ENCODE measurements at regions not wholly inside any gene's neighbourhood (a gene's known extent, or its start where the extent isn't known, plus 50 kb on each side); places are given as distances from the start of the nearest gene placed in this dataset.

DNA sequence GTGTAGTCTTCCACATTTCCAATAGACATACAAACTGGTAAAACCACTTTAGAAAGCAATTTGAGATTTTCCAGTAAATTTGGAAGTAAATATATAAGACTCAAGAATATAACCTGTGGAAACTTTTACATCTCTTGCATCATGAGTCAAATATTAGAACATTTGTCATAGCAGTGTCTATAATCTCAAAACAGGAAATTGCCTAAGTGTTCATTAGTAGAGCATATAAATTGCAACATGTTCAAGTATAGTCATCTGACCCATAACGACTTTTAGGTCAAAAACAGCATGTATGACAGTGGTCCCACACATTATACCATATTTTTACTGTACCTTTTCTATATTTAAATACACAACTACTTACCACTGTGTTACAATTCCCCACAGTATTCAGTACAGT, 555.9 kb upstream of the VRK2 start:
- H3K79me1 ChIP-seq (ENCODE audit: insufficient read depth, low read depth, low read length, poor library complexity, severe bottlenecking) = no peaks in the 10 kb centered on the region
- no peak overlapping the region for H4K8ac ChIP-seq (replicated peaks; ENCODE audit: insufficient read length, low read depth, low read length)
- no peak overlapping the region for H3K23ac ChIP-seq (ENCODE audit: insufficient read length, low read depth, low read length)
- no peak overlapping the region for H3K56ac ChIP-seq (ENCODE audit: insufficient read length, low read depth, low read length)
- no peak overlapping the region for H2BK5ac ChIP-seq (ENCODE audit: insufficient read length, low read length)
- H4K91ac ChIP-seq (ENCODE audit: insufficient read length, low read depth, low read length) = no peak overlapping the region
- no peak overlapping the region for H2BK20ac ChIP-seq (ENCODE audit: low read depth, low read length, poor library complexity, severe bottlenecking)
- peaks cover 7 to 9% of the 10 kb centered on the region in 2 experiments; a peak in 3 of 5 replicates for H3K9me3 Mint-ChIP-seq
- no peaks in the 10 kb centered on the region for H3K4me1 ChIP-seq (ENCODE audit: insufficient read depth, low read length)
- TF ChIP-seq, protein P1, sequence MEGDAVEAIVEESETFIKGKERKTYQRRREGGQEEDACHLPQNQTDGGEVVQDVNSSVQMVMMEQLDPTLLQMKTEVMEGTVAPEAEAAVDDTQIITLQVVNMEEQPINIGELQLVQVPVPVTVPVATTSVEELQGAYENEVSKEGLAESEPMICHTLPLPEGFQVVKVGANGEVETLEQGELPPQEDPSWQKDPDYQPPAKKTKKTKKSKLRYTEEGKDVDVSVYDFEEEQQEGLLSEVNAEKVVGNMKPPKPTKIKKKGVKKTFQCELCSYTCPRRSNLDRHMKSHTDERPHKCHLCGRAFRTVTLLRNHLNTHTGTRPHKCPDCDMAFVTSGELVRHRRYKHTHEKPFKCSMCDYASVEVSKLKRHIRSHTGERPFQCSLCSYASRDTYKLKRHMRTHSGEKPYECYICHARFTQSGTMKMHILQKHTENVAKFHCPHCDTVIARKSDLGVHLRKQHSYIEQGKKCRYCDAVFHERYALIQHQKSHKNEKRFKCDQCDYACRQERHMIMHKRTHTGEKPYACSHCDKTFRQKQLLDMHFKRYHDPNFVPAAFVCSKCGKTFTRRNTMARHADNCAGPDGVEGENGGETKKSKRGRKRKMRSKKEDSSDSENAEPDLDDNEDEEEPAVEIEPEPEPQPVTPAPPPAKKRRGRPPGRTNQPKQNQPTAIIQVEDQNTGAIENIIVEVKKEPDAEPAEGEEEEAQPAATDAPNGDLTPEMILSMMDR (conservative IDR thresholded peaks at IDR 0.05) = no peak
- no peaks in the 10 kb centered on the region for H3K4me1 Mint-ChIP-seq
- no peak overlapping the region for H3K14ac ChIP-seq (ENCODE audit: insufficient read depth, low read length)
- no peaks in the 10 kb centered on the region for H4K20me1 ChIP-seq (ENCODE audit: control insufficient read depth, insufficient read depth, insufficient read length)
- H3K27me3 ChIP-seq (ENCODE audit: insufficient read depth, low read length) = no peaks in the 10 kb centered on the region
- no peaks in the 10 kb centered on the region for H3K9me3 ChIP-seq (ENCODE audit: control insufficient read depth, low read depth, low read length)
- no peak overlapping the region for H4K5ac ChIP-seq (ENCODE audit: insufficient read length, low read depth, low read length)
- H3K79me2 ChIP-seq (ENCODE audit: insufficient read depth, low read length) = no peaks in the 10 kb centered on the region
- H3K4me2 ChIP-seq (ENCODE audit: insufficient read depth, insufficient read length, low read length) = no peak overlapping the region
- no peak for DNase-seq
- WGBS (ENCODE audit: extremely low coverage, insufficient read length, low lambda C conversion rate) = no CpG with 5 or more reads among the region's 1 CpG
- no peak overlapping the region for H3K4me3 Mint-ChIP-seq
- no peaks in the 10 kb centered on the region; the same call in 1 of the 2 replicates for H3K27me3 Mint-ChIP-seq (ENCODE audit: low read depth)
- H3K27ac Mint-ChIP-seq = no peak overlapping the region
- no peak overlapping the region for H3K27ac ChIP-seq (ENCODE audit: insufficient read length, low read depth, low read length)
- no peak overlapping the region for H2BK12ac ChIP-seq (ENCODE audit: insufficient read length, low read depth, low read length)
- H3K4ac ChIP-seq (ENCODE audit: low read depth, low read length) = no peak overlapping the region
- H2BK120ac ChIP-seq (ENCODE audit: low read depth, low read length, poor library complexity, severe bottlenecking) = no peak overlapping the region
- no peak overlapping the region for H3K9ac ChIP-seq (ENCODE audit: extremely low read depth, insufficient read length, low read length)
- no peak overlapping the region for H2AFZ ChIP-seq (ENCODE audit: low read length)
- H3K23me2 ChIP-seq (ENCODE audit: insufficient read length, low read depth, low read length, poor library complexity, severe bottlenecking) = no peaks in the 10 kb centered on the region
- no peak overlapping the region for H3T11ph ChIP-seq (ENCODE audit: low read length)
- no peak overlapping the region for H2BK15ac ChIP-seq (ENCODE audit: low read depth, low read length)
- H3K18ac ChIP-seq (ENCODE audit: insufficient read length, low read depth, low read length) = no peak overlapping the region
- H3K36me3 Mint-ChIP-seq (ENCODE audit: insufficient read depth in 1 of 3, low read depth in 3 of 3) = peaks cover 0 to 8% (median 0%) of the 10 kb centered on the region in 3 experiments; a peak in 3 of 7 replicates
- no peak overlapping the region for H2AK5ac ChIP-seq (ENCODE audit: insufficient read length, low read length)

Data from H9 (cell line).